Prostate gland (tissue), 1 donor: ENCODE measurements at regions not wholly inside any gene's neighbourhood (a gene's known extent, or its start where the extent isn't known, plus 50 kb on each side); places are given as distances from the start of the nearest gene placed in this dataset.

Experiments used
- POLR2A ChIP-seq: fragments of 450-650 bp; IDR thresholded peaks from one replicate; pipeline ENCODE4 v1.6.1; 2016; ENCODE audit warnings: antibody characterized with exemption, mild to moderate bottlenecking
- POLR2AphosphoS5 ChIP-seq: sonication (generic); formaldehyde crosslinking; IDR thresholded peaks from one replicate; pipeline ENCODE4 v1.6.1; 2017; ENCODE audit warnings: antibody characterized with exemption

GRCh38 chr4:19167311-19167710 lies 1084.4 kb upstream of the SLIT2 start:
- no peak for TF ChIP-seq POLR2A
- no peak for TF ChIP-seq POLR2AphosphoS5
